Right lobe of liver (tissue), 6 donors: ENCODE measurements at regions not wholly inside any gene's neighbourhood (a gene's known extent, or its start where the extent isn't known, plus 50 kb on each side); places are given as distances from the start of the nearest gene placed in this dataset.

Experiments used
- ATAC-seq, 4 donors: fragments of 200-7000 bp; cut with Tn5 transposase; one replicate each; pipeline ENCODE4 v1.9.1; 2020; ENCODE audit warnings: mild to moderate bottlenecking in 4 of 4, moderate library complexity in 4 of 4
- DNase-seq, 3 donors: peaks; one replicate each; pipeline ENCODE4 v3.0.0-alpha.2; 2020
- H3K27ac ChIP-seq, 3 donors: fragments of 200-600 bp; one replicate each; pipeline ENCODE4 v1.8.0; 2022
- H3K27me3 ChIP-seq, 2 donors: fragments of 200-600 bp; one replicate each; pipeline ENCODE4 v1.8.0; 2022
- H3K36me3 ChIP-seq, 4 donors: fragments of 200-600 bp; sonication (generic) in 1 of 4; one replicate each; pipeline versions ENCODE4 v1.5.1 to v1.8.0; 2017 to 2022; ENCODE audit warnings: control low read depth in 1 of 4
- H3K4me1 ChIP-seq, 4 donors: fragments of 200-600 bp; sonication (generic) in 1 of 4; one replicate each; pipeline versions ENCODE4 v1.5.1 to v1.8.0; 2017 to 2022; ENCODE audit warnings: control low read depth in 1 of 4
- H3K4me3 ChIP-seq, 3 donors: fragments of 200-600 bp; one replicate each; pipeline ENCODE4 v1.8.0; 2022
- H3K9me3 ChIP-seq, 4 donors: fragments of 200-600 bp; sonication (generic) in 1 of 4; one replicate each; pipeline versions ENCODE4 v1.5.1 to v1.8.0; 2017 to 2022; ENCODE audit warnings: control low read depth in 1 of 4
- CTCF ChIP-seq, 4 donors: fragments of 200-600 bp in 3 of 4; fragments of 450-650 bp in 1 of 4; IDR thresholded peaks; one replicate each; pipeline versions ENCODE4 v1.5.1 to v1.8.0; 2016 to 2022; ENCODE audit warnings: antibody characterized with exemption in 4 of 4, mild to moderate bottlenecking in 2 of 4
- POLR2A ChIP-seq: fragments of 450-650 bp; IDR thresholded peaks from one replicate; pipeline ENCODE4 v1.6.1; 2017; ENCODE audit warnings: antibody characterized with exemption, mild to moderate bottlenecking
- WGBS: methylation state at CpG from one replicate; pipeline ENCODE4 v1.1.6; 2018; ENCODE audit warnings: low coverage, low lambda C conversion rate; ENCODE audit not compliant: insufficient coverage; ENCODE audit errors: missing lambda C conversion rate; 5-methylcytosine and 5-hydroxymethylcytosine counted together
- intact Hi-C, 2 donors: fragments of 100-400 bp; cut with DNase I; formaldehyde crosslinking; loops; one replicate each; pipeline versions ENCODE4 v1.11.2 to v1.14.1; 2022
- donor health status: DM: no; HTN: yes; CAD: no.
- donor health status: DM: no; HTN: no; CAD: no.
- donor health status: DM: no; HTN: no; CAD: no.
- donor health status: DM: no; HTN: yes; CAD: no.
- donor health status: DM: no; HTN: yes; CAD: no.

GRCh38 chr2:177088529-177088928, 124.1 kb upstream of the HNRNPA3 start:
- intact Hi-C loops: no loop called here
- DNase-seq (no peak), ATAC-seq (no peak)
- 37% methylated on average over 2 of the region's 2 CpGs for WGBS
- Histone ChIP-seq H3K36me3 (no peaks in the 10 kb centered on the region), H3K4me1 (no peaks in the 10 kb centered on the region), H3K9me3 (no peaks in the 10 kb centered on the region), H3K27me3 (no peaks in the 10 kb centered on the region), H3K4me3 (no peak overlapping the region), H3K27ac (no peak overlapping the region)
- TF ChIP-seq POLR2A: no peak
- no peak for TF ChIP-seq CTCF (IDR thresholded peaks at IDR 0.05)

DNA sequence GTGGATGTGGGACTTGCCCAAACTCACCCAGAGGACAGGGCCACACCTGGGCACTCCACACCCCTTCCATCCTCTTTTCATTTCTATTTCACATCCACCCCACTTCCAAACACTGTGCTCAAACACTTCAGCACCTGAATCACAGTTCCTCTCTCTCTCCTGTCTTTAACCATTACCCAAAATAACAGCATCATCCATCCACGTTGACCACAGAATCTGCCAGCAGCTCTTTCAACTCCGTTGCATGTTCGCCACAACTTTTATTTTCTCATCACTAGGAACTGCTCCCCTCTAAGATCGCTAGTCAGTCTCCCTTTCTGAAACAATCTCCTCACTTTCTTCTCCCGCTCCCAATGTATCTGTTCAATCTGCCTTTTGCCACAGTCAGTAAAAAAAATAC, 121.6 kb upstream of the HNRNPA3 start:
- intact Hi-C loops: no loop called here
- ATAC-seq (no peak), DNase-seq (no peak)
- H3K27ac ChIP-seq: no peak overlapping the region
- no peaks in the 10 kb centered on the region for H3K4me1 ChIP-seq
- no peaks in the 10 kb centered on the region for H3K27me3 ChIP-seq
- H3K36me3 ChIP-seq: no peaks in the 10 kb centered on the region
- WGBS: 63% methylated on average over 5 of the region's 5 CpGs
- H3K4me3 ChIP-seq: no peak overlapping the region
- no peak for TF ChIP-seq CTCF (IDR thresholded peaks at IDR 0.05)
- no peak for TF ChIP-seq POLR2A
- H3K9me3 ChIP-seq: no peaks in the 10 kb centered on the region

GRCh38 chr2:177093371-177093770, 119.2 kb upstream of the HNRNPA3 start:
- ATAC-seq: no peak
- H3K27ac ChIP-seq: no peak overlapping the region
- intact Hi-C loops: no loop called here
- DNase-seq: no peak
- no peaks in the 10 kb centered on the region for H3K9me3 ChIP-seq
- H3K27me3 ChIP-seq: no peaks in the 10 kb centered on the region
- 67% methylated on average over 4 of the region's 4 CpGs for WGBS
- no peak for TF ChIP-seq CTCF (IDR thresholded peaks at IDR 0.05)
- no peak for TF ChIP-seq POLR2A
- no peak overlapping the region for H3K4me3 ChIP-seq
- H3K4me1 ChIP-seq: no peaks in the 10 kb centered on the region
- no peaks in the 10 kb centered on the region for H3K36me3 ChIP-seq

- intact Hi-C loops: no loop called here
- H3K27ac ChIP-seq: no peak overlapping the region
- DNase-seq: no peak
- no peaks in the 10 kb centered on the region for H3K36me3 ChIP-seq
- H3K27me3 ChIP-seq: no peaks in the 10 kb centered on the region
- ATAC-seq: peak in 1 of 4 donors; percentile 26
- H3K4me1 ChIP-seq: no peaks in the 10 kb centered on the region
- no peak overlapping the region for H3K4me3 ChIP-seq
- TF ChIP-seq POLR2A (no peak), CTCF (IDR thresholded peaks at IDR 0.05) (no peak)
- no peaks in the 10 kb centered on the region for H3K9me3 ChIP-seq
- WGBS: 22% methylated on average over 3 of the region's 3 CpGs
These were observed 114.5 kb upstream of the HNRNPA3 start for GRCh38 chr2:177098001-177098613.

DNA sequence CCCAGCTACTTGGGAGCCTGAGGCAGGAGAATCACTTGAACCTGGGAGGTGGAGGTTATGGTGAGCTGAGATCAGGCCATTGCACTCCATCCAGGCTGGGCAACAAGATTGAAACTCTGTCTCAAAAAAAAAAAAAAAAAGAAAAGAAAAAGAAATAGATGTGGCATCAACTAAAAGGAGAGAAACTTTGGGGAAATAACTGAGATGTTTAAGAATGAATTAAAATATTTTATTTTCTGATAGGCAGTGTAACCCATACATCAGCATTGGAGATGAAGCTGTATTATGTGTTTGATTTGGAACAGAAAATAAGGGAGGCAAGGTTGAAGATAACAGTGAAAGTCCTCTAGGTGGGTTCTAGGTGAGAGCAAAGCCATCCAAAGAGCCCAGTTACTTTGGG, 110.7 kb upstream of the HNRNPA3 start:
- Histone ChIP-seq H3K9me3 (no peaks in the 10 kb centered on the region), H3K36me3 (no peaks in the 10 kb centered on the region), H3K4me1 (no peaks in the 10 kb centered on the region), H3K27ac (no peak overlapping the region), H3K27me3 (no peaks in the 10 kb centered on the region), H3K4me3 (no peak overlapping the region)
- intact Hi-C loops: no loop called here
- ATAC-seq (no peak), DNase-seq (no peak)
- TF ChIP-seq POLR2A: no peak
- no peak for TF ChIP-seq CTCF (IDR thresholded peaks at IDR 0.05)
